Colonic mucosa (tissue), 4 donors: ENCODE measurements at regions not wholly inside any gene's neighbourhood (a gene's known extent, or its start where the extent isn't known, plus 50 kb on each side); places are given as distances from the start of the nearest gene placed in this dataset.

ENCODE experiments used
- DNase-seq: peaks from one replicate; pipeline ENCODE4 v3.0.0-alpha.2; 2020
- H3K27ac ChIP-seq: fragments of 200-600 bp; one replicate; pipeline ENCODE4 v1.8.0; 2021
- H3K27me3 ChIP-seq: fragments of 200-600 bp; one replicate; pipeline ENCODE4 v1.8.0; 2021
- H3K36me3 ChIP-seq: fragments of 200-600 bp; one replicate; pipeline ENCODE4 v1.8.0; 2021
- H3K4me1 ChIP-seq: fragments of 200-600 bp; one replicate; pipeline ENCODE4 v1.8.0; 2021; ENCODE audit warnings: mild to moderate bottlenecking
- H3K4me3 ChIP-seq: fragments of 200-600 bp; one replicate; pipeline ENCODE4 v1.8.0; 2021
- H3K9ac ChIP-seq, 2 donors: one replicate each; pipeline ENCODE4 v1.7.0; 2013; ENCODE audit warnings: control low read depth in 2 of 2, low read depth in 2 of 2, low read length in 2 of 2
- H3K9me3 ChIP-seq: fragments of 200-600 bp; one replicate; pipeline ENCODE4 v1.8.0; 2021
- intact Hi-C: fragments of 100-400 bp; cut with DNase I; formaldehyde crosslinking; loops from one replicate; pipeline ENCODE4 v1.14.1; 2022
- TF ChIP-seq, protein P1 (sequence below): fragments of 200-600 bp; IDR thresholded peaks from one replicate; pipeline ENCODE4 v1.8.0; 2022; ENCODE audit warnings: antibody characterized with exemption, mild to moderate bottlenecking
- donor health status: healthy.
- donor health status: DM: no; HTN: no; CAD: no.
- donor health status: DM: no; HTN: no; CAD: no.

DNA sequence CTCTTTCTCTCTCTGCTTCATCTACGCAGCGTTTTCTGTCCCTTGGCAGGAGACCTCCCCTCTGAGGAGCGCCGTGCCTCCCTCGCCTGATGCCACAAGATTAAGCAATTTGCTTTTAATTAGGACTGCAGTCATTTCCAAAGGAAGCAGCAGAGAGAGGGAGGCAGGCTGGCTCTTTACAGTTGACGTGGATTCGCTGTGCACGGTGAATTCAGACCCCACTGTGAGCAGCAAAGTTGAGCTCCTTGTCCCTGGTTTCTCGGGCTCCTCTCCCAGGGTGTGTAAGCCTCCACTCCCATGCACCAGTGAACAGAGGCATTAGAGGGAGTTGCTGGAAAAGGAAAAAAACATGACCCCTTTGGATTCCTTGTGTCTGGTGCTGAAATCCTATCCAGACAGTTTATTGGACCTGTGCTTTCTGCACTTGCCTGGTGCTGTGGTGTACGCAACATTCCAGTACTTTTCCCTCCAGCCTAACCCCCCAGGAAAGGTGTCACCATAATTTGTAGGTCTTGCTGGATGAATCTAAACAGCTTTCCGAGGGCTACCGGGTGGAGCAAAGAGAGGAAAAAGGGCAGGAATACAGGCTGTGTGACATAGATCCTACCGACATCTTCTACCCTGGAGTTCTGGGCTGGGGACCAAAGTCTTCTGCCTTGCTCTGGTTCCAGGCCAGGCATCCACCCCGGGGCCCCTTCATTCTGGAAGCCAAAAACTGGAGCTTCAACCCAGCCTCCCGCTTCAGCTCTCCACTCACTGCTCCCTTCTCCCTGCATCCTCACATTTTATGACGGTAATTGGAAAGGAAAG is 171.0 kb downstream of the MAF start:
- H3K9ac ChIP-seq: no peak overlapping the region
- H3K4me1 ChIP-seq: no peaks in the 10 kb centered on the region
- no peak overlapping the region for H3K27ac ChIP-seq
- TF ChIP-seq, protein P1, sequence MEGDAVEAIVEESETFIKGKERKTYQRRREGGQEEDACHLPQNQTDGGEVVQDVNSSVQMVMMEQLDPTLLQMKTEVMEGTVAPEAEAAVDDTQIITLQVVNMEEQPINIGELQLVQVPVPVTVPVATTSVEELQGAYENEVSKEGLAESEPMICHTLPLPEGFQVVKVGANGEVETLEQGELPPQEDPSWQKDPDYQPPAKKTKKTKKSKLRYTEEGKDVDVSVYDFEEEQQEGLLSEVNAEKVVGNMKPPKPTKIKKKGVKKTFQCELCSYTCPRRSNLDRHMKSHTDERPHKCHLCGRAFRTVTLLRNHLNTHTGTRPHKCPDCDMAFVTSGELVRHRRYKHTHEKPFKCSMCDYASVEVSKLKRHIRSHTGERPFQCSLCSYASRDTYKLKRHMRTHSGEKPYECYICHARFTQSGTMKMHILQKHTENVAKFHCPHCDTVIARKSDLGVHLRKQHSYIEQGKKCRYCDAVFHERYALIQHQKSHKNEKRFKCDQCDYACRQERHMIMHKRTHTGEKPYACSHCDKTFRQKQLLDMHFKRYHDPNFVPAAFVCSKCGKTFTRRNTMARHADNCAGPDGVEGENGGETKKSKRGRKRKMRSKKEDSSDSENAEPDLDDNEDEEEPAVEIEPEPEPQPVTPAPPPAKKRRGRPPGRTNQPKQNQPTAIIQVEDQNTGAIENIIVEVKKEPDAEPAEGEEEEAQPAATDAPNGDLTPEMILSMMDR: no peak
- H3K9me3 ChIP-seq: no peaks in the 10 kb centered on the region
- H3K27me3 ChIP-seq: no peaks in the 10 kb centered on the region
- intact Hi-C loops: no loop called here
- no peak overlapping the region for H3K4me3 ChIP-seq
- H3K36me3 ChIP-seq: no peaks in the 10 kb centered on the region
- DNase-seq: no peak

DNA sequence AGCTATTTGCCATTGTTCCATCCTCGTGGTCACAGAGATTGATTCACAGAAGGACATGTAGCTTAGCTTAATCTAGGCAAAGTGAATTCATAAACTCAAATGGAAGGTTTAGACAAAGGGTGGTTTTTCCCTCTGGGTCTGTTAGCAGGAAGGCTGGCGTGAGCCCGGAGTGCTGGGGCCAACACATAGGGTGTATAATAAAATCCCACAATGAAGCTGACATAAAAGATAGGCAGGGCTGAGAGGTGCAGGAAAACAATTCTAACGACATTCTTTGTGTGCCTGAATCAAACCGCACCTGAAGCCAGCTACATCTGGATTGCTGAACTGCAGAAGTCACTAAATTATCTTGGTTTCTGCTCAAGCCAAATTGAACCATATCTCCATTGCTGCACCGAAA is 173.9 kb downstream of the MAF start:
- TF ChIP-seq, protein P1: no peak
- H3K9ac ChIP-seq: no peak overlapping the region
- intact Hi-C loops: no loop called here
- no peak overlapping the region for H3K4me3 ChIP-seq
- no peak for DNase-seq
- H3K9me3 ChIP-seq: no peaks in the 10 kb centered on the region
- H3K27me3 ChIP-seq: no peaks in the 10 kb centered on the region
- H3K4me1 ChIP-seq: no peaks in the 10 kb centered on the region
- no peak overlapping the region for H3K27ac ChIP-seq
- no peaks in the 10 kb centered on the region for H3K36me3 ChIP-seq

DNA sequence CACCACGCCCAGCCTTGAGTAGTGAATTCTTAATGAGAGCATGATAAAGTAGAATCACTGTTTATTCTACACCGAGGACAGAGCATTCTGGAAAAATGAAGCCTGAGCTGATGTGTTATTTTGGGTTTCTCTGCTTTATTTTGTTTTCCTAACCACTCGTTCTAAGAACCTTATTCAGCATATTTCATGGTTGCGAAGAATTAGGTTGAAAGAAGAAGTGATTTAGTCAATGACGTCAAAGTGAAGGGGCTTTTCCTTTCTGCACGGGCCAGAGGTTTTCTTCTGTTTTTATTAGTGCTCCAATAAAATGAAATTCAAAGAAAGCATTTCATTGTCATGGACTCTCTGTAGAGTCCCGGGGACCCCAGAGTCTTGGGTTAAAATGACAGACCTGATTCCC is 178.5 kb downstream of the MAF start:
- no peak for DNase-seq
- intact Hi-C loops: no loop called here
- TF ChIP-seq, protein P1: no peak
- Histone ChIP-seq H3K27me3 (no peaks in the 10 kb centered on the region), H3K4me1 (no peaks in the 10 kb centered on the region), H3K9ac (no peak overlapping the region), H3K36me3 (no peaks in the 10 kb centered on the region), H3K9me3 (no peaks in the 10 kb centered on the region), H3K27ac (no peak overlapping the region), H3K4me3 (no peak overlapping the region)

DNA sequence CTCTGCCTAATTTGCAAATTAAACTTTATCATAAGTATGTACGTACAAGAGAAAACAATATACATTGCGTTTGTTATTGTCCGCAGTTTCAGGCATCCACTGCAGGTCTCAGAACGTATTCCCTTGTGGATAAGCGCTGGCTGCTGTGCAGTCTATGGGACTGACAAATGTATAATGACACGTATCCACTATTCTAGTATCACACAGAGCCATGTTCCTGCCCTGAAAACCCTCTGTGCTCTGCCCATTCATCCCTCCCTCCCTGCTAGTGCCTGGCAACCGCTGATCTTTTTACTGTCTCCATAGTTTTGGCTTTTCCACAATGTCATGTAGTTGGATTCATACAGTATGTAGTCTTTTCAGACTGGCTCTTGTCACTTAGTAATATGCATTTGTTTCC is 179.4 kb downstream of the MAF start:
- intact Hi-C loops: no loop called here
- DNase-seq: no peak
- no peaks in the 10 kb centered on the region for H3K36me3 ChIP-seq
- no peaks in the 10 kb centered on the region for H3K27me3 ChIP-seq
- H3K9ac ChIP-seq: no peak overlapping the region
- no peaks in the 10 kb centered on the region for H3K4me1 ChIP-seq
- no peak overlapping the region for H3K27ac ChIP-seq
- H3K9me3 ChIP-seq: no peaks in the 10 kb centered on the region
- TF ChIP-seq, protein P1: no peak
- H3K4me3 ChIP-seq: no peak overlapping the region

DNA sequence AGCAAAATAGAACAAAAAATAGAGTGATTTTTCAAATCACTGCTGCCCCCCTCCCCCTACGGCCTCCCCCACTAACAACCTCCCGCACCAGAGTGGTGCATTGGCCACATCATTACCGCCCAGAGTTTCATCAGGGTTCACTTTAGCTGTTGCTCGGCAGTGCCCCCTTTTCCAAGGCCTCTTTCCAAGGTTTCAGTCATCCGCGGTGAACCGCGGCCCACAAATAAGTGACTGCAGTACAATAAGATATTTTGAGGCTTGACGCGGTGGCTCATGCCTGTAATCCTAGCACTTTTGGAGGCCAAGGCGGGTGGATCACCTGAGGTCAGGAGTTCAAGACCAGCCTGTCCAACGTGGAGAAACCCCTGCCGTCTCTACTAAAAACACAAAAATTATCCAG is 180.0 kb downstream of the MAF start:
- H3K36me3 ChIP-seq: no peaks in the 10 kb centered on the region
- no peak overlapping the region for H3K27ac ChIP-seq
- H3K4me1 ChIP-seq: no peaks in the 10 kb centered on the region
- H3K9ac ChIP-seq: no peak overlapping the region
- no peak for DNase-seq
- H3K4me3 ChIP-seq: no peak overlapping the region
- no peaks in the 10 kb centered on the region for H3K27me3 ChIP-seq
- no peaks in the 10 kb centered on the region for H3K9me3 ChIP-seq
- TF ChIP-seq, protein P1: no peak
- intact Hi-C loops: no loop called here
